NCI-H82 treated with DMSO at 0.1 percent for 48 hours (cell line): ENCODE measurements at regions not wholly inside any gene's neighbourhood (a gene's known extent, or its start where the extent isn't known, plus 50 kb on each side); places are given as distances from the start of the nearest gene placed in this dataset.

Source experiments
- DNase-seq: peaks from one replicate; lab custom pipeline; 2025; ENCODE audit not compliant: unreplicated experiment; lab: John Stamatoyannopoulos, UW

DNA sequence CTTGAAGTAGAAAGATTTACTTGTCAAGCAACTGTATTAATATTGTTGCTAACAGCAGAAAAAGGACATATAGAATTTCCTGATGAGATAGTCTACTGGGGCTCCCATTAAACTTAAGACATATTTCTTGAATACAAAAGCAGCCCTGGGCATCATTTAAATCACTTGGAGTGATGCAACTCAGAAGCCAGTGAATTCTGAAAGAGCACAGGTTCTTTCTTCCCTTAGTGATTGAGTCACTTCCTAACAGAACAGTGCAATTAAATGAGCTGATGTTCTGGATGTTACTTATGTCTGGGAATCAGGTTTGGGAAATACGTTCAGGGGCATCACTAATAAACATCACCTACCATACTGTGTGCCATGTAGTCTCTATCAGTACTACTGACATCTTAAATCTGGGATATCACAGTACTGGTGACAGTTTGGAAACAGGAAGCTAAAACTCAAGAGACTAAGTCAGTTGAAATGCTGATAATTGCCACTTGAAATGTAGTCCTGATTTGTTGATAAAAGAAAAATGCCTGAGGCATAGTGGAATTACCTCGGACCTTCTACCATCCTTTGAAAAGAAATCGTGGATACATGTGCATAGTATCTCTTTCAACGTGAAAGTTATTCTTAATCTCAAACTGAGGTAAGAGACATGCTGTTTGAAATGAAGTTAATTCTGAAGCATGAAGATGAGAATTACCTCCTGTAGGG lies 249.2 kb upstream of the GPRIN3 start:
- DNase-seq = no peak

DNA sequence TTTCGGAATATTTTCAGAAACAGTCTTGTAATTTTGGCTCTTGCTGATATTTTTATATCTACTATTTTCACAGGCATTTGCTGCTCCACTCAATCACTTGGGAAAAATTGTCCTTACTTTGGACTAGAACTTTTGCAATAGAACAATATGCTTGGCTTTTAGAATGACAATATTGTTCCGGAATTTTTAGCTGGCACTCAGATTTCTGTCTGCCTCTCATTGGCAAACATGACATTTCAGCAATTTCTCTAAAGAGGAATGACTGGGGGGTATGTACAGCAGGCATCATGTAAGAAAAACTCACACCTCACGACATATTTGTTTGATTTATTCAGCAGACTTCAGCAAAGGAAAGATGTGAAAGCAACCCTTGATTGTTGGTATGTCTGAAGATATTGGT lies 243.6 kb upstream of the GPRIN3 start:
- DNase-seq = no peak

DNA sequence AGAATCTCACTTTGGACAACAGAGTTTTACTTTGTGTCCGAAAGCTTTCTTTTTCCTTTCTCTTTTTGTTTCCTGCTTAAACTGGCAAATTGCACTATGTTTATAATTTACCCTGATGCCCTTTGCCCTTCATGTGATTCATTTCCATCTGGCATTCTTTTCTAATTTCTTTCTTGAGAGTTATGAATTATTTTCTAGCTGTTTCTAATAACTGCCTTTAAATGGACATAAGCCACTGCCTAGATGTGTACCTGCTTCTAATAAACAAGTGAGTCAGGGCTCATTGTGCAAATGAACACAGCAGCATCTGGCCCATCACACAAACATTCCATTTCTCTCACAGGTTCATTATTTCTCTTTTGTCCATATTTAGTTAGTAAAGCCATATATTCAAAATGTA lies 242.3 kb upstream of the GPRIN3 start:
- DNase-seq = no peak

DNA sequence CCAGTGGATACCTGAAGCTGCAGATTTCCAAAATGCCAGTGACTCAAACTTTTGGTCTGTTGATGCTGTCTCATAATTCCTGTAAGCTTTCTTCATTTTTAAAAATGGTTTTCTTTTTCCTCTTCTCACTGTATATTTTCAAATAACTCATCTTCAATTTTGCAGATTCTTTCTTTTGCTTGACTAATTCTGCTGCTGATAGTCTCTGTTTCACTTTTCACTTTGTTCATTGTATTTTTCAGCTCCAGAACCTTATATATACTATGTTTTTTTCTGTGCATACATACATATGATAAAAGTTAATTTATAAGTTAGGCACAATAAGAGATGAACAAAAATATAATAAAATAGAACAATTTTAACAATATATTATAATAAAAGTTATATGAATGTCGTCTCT lies 237.7 kb upstream of the GPRIN3 start:
- no peak for DNase-seq

DNA sequence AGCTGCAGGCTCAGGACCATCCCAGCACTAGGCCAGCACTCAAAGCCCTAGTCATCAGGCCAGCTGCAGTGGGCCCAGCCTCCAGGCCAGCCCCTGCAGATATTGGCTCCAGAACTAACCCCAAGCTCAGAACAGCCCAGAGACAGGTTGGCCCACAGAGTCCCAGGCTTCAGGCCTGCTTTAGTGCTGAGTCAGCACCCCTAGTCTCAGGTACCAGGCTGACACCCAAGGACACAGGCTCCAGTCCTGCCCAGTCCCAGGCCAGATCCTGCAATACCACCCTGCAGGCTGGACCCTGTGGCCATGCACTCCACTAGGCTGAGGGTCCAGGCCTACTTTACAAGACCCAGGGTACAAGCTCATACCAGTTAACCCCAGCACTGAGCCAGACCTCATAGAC lies 234.4 kb upstream of the GPRIN3 start:
- no peak for DNase-seq

DNA sequence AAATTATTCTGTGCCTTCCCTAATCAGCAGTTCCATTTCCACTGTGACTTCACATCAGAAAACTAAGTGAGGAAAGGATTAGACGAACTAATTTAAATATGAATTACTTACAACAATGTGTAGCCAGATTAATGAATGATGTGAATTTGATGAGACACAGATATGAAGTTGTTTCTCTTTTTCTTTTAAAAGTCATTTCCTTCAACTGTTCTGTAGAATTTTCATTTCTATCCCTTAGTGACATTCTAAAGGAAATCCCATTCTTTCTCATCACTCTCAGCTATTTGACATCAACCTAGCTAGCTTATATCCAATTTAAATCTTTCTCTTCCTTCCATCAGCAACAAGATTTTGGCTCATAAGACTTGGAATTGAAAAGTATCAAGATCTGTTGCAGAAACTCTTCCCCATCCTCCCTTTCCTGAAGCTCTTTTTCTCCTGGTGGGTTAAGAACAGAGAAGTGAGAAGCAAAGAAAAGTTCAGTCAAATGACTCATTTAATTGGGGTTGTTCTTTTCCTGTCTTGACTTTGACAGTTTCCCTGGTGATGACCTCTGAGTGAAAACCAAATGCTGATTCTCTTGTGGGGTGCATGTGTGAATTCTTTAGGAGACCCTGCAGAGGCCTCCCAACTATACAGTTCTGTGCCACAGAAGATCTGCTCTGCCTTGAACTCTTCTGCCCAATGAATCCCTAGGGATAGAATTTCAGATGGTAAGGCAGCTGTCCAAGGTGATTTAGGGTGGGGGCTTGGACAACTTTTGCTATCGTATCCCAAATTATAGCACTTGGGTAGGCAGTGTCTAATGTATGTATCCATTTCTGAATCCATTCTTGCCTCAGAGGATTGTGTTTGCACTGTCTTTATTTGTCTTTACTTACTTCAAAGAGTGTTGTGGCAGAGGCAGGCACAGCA lies 232.5 kb upstream of the GPRIN3 start:
- DNase-seq = no peak

DNA sequence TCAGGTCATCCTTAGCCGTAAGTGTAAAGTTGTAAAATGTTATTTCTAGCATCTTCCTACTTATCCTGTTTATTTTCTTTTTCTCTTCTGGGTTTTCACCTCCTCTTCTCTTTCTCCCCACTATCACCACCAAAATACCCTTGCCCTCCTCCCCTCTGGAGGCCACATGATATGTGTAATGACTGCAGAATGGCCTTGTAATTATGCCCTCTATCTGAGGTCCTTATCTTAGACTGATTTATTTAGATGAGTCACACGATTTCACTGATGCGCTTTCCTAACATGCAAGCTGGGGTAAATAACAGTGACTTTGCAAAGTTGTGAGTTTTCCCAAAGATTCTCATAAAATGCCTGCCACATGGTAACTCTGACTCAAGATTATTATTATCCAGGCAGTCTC lies 231.8 kb upstream of the GPRIN3 start:
- no peak for DNase-seq

DNA sequence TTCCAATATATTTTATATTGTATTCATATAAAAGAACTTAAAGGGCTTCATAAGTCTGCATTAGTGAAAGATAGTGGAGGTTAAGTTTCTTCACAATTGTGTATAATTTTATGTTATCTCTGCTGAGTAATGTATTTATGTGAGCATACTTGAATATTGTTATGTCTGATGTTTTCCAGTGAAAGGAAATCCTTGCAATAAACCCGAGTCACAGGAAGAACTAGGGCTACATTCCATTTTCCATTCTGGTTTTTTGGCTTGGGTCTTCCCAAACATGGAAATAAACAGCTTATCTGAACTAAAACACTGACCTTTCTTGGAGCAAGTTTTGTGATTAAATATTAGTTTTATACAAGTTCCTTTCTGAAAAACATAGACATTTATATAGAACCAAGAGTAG lies 231.3 kb upstream of the GPRIN3 start:
- no peak for DNase-seq

DNA sequence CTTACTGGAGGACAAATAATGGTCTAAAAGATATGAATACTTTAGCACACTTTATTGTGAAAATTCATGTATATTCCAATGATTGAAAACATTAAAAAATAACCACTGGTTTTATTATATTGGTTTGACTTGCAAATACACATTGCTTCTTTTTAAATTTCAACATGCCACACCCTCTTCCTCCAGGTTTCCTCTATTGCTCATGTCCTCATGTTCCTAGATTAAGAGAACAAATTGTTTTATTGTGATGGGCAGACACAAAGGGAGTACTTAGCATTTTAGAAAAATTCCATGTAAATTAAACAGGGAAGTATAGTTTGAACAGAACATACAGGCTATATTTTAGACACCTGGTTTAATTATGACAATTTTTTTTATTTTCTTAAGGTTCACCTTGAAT lies 230.6 kb upstream of the GPRIN3 start:
- DNase-seq = no peak

DNA sequence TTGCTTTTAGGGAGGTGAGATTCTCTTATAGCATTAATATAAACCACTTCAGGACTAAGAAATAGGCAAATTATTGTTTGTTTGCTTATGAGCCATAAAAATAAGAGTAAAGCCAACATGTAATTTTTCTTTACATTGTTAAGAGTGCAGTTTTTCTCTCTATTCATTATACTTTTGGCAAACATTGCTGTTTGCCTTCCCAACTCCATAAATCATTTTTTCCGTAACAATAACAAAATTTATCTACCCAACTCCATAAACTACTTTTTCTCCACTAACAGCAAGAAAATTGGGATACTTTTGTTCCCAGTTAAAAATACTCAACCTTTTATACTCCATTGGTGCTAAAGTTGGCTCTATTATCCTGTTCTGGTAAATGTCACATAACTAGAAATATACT lies 229.7 kb upstream of the GPRIN3 start:
- DNase-seq = no peak

DNA sequence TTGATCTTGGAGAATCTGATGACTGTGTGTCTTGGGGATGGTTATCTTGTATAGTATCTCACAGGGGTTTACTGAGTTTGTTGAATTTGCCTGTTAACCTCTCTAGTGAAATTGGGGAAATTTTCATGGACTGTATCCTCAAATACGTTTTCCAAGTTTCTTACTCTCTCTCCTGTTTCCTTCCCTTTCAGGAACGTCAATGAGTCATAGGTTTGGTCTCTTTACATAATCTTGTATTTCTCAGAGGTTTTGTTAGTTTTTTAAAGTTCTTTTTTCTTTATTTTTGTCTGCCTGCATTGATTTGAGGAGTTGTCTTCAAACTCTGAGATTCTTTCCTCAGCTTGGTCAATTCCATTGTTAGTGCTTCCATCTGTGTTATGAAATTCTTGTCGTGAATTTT lies 227.7 kb upstream of the GPRIN3 start:
- no peak for DNase-seq

DNA sequence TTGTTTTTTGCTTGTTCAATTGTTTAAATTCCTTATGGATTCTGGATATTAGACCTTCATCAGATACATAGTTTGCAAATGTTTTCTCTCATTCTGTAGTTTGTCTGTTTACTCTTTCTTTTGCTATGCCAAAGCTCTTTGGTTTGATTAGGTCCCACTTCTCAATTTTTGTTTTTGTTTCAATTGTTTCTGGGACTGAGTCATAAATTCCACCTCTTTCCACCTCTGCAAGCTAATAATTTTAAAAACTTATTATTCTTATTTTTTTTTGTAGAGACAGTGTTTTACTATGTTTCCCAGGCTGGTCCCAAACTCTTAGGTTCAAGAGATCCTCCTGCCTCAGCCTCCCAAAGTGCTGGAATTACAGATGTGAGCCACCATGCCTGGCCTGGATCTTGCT lies 226.8 kb upstream of the GPRIN3 start:
- DNase-seq = no peak

DNA sequence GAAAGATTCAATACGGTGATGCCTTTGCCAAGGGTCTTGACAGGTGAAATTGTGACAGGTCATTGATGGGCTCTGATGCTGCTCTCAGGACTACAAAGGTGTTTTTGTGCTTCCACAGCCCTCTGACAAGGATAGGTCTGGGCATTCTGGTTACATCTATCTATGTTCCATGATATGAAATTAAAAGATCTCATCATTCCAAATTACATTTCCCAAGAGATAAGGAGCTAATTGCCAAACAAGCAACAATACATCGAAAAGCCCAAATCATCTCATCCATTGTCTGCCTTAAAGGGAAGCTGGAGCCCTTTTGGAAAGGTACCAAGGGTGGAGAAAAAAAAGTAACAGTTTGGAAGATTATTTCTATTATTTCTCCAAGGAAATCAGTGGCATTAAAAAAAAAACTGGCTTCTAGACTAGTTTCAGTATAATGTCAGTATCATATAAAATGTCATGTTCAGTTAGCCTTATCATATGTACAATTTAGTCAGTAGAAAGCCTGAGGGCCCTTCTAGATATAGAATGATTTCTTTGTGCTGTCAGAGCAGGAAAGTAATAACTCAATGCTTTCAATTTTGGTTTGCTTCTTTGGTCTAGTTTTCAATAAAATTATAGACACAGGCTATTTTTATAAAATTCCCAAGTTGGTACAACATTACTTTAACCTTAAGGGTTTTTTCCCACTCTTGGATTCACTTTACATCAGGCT lies 224.5 kb upstream of the GPRIN3 start:
- DNase-seq = no peak

DNA sequence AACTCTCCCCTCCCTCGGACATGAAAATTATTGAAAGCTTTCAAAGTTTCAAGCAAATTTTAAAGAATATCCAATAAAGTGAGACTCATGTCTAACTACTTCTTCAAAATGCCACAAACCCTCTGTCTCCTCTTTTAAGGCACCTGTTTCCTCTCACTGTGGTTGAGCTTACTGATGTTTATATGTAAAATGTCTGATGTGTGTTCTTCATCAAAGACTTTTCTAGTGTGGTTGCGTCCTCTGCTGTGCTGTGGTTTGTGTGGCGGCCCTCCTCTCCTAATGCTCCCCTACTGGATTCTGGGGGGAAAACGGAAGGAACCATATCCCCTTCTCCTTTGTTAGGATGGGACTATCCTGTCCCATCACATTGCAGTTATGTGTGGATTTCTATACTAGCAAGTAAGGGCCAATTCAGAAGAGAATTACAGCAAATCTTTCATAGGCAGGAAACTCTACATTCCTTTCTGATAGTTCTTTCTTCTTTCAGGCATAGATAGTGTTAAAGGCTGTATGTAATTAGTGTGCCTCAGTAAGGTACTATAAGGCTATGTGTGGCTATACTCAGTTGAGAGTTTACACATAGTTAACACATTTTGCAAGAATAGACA lies 221.0 kb upstream of the GPRIN3 start:
- DNase-seq = no peak

DNA sequence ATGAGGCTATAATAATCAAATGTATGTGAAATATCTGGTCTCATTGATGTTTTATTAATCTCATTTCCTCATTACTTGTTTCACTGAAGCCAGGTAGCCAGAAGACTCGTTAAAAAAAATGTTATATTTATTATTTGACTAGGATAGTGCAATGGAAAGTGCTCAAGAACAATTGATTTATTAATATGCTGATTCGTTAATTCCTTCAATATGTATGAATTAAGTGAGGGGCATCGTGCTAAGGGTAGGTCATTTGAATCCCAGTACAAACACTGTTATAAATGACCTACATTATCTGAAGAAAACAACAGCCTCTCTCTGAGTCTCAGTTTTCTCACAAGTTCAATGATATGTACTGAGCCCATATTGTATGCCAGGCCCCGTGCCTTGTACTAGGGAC lies 214.2 kb upstream of the GPRIN3 start:
- no peak for DNase-seq

DNA sequence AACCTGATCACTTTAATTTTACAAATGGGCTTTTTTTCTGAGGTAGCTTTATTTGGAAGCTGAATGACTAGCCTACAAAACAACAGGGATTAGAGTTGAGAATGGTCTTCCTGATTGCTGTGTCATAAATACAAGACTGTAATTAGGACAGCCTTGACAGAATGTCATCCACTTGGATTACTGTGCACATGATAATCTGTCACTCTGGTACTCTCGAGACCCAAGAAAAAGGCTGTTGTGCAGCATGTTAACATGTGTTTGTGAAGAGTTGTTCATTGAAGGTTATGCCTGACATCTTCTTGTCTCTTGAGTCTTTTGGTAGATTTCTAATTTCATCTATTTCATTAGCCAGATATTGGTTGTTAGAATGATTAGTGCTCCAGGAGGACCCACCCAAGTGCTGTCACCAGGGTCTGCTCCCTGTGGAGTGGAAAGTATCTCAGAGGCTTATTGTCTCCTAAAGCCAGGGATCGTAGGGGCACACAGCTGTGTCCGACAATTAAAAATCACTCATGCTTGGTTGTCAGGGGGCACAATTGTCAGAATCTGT lies 212.2 kb upstream of the GPRIN3 start:
- peak; percentile 35 for DNase-seq

DNA sequence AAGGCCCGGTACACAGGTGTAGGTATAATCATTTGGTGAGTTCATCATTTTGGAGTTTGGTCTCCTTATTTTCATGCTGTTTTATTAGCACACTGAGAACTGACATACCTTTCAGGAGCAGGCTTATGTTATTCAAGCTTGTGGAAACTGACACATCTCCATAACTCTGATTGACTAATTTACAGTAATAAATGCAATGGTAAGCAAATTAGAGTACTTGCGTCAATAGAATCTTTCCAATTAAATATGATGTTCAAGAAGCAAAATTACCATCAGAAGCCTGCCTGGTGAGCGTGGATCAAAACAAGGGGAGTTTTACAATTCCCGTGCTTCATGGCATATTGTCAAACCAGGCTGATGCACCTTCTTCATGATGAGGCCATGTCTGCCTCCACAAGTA lies 210.7 kb upstream of the GPRIN3 start:
- DNase-seq = no peak

DNA sequence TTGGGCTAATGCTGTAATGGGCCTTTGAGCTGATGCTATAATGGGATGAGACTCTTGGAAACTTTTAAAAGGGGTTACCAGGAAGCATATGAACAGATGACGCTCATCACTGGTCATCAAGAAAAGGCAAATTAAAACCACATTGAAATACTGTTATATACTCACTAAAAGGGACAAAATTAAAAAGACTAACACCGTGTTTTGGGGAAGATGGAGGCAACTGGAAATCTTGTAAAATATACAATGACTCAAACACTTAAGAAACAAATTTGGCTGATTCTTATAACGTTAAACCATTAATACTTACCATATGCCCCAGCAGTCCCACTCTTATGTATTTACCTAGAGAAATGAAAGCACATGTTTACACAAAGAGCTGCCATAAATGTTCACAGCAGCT lies 207.2 kb upstream of the GPRIN3 start:
- DNase-seq = peak; percentile 77

DNA sequence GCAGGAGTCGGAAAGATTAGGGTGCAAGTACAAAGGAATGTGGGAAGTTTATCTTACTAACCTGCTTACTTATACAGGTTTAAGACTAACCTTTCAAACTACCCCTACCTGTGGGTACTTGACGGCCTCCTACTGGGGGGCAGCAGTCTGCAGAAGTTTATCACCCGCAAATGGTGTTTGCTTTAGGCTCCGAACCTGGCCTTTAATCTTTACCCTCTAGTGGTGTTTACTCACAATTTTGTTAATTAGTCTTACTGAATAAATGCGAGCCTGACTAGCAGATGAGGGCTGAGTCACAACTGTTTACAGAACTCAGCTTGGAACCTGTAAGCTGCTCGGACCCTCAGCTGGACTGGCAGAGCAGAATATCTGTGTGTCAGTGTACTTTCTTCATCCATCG lies 204.2 kb upstream of the GPRIN3 start:
- DNase-seq = no peak

DNA sequence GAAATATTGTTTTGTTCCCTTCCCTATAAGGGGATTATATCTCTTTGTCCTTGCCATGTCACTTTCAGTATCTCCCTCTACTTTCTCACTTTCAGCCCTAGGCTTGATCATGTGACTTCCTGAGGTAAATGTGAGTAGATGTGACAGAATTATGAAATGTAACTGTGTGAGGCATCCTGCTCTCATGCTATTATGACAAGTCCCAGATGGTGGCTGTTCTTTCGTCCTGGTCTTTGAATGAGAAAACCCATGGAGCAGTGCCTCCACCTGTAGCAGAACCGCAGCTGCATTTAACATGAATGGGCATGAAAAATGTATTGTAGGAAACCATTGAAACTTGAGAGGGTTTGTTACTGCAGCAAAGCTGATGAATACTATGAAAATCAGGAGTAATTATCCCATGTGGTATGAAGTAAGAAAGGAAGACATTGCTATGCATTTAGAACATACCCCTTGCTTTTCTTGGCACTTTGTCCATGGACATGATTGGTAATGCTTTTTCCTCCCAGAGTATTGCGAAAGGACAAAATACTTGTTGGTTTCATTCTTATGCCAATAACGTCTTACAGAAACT lies 202.2 kb upstream of the GPRIN3 start:
- no peak for DNase-seq
